GM19193 (cell line): ENCODE measurements at regions not wholly inside any gene's neighbourhood (a gene's known extent, or its start where the extent isn't known, plus 50 kb on each side); places are given as distances from the start of the nearest gene placed in this dataset.

Experiments used
- POLR2A ChIP-seq: IDR thresholded peaks from 4 replicates; pipeline ENCODE4 v1.6.1; 2011; ENCODE audit not compliant: insufficient read depth, insufficient read length; ENCODE audit errors: extremely low read depth

- TF ChIP-seq POLR2A = no peak
Observed at GRCh38 chr3:144549166-144549565, 577.5 kb downstream of the DIPK2A start.

- TF ChIP-seq POLR2A = no peak
Observed at GRCh38 chr3:144552346-144553057, 580.9 kb downstream of the DIPK2A start.

DNA sequence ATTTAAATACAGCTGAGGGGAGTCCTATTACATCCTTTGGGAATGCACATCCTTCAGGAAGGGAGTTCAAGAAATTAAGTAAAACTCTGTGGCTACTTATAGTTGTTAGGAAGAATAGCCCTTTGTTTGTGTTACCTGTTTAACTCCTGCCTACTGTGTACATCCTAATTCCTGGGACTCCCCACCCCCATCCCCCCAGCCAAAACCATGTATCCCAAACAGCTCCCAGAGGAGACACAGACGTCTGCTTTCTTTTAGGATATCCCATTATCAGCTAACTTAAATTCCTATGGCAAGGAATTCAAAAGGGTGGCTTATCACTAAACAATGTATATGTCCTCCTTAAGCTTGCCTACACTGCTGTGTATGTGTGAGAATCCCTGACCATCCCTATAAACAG lies 581.7 kb downstream of the DIPK2A start:
- TF ChIP-seq POLR2A = no peak

DNA sequence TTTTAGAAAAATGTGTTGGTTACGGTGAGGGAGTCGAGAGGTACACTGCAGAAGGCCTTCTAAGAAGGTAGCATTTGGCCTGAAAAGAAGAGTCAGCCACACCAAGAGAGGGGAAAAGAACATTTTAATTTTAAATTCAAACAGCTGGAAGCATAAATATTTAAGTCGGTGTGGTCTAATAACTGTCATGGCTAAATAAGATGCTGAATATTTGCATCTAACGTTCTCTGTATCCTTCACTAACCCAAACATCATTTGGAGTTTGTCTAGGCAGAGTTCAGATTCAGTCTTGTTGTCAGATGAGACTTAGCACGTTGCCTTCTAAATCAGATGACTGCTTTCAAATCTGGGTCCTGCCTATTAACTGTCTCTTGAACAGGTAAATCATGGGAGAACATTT lies 583.3 kb downstream of the DIPK2A start:
- TF ChIP-seq POLR2A = no peak

DNA sequence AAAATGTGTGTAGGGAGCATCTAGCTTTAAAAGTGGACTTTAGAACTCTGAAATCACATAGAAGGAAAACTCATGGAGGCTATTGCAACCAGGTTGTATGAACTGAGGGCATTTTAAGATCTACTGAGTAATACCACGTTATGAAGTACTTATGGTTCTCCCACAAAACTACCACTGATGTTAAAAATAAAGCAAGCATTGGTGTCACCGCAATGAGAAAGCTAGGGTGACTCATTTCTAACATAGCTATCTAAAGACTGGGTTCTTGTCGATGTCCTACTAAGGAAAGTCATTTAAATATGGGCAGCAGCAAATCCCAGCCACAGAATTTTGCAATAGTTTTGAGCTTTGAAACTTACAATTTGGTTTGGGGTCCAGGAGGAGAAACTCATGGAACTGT lies 584.8 kb downstream of the DIPK2A start:
- no peak for TF ChIP-seq POLR2A

- no peak for TF ChIP-seq POLR2A
Observed at GRCh38 chr3:144557515-144557914, 585.9 kb downstream of the DIPK2A start.

- TF ChIP-seq POLR2A = no peak
Observed at GRCh38 chr3:144564011-144564410, 592.4 kb downstream of the DIPK2A start.

DNA sequence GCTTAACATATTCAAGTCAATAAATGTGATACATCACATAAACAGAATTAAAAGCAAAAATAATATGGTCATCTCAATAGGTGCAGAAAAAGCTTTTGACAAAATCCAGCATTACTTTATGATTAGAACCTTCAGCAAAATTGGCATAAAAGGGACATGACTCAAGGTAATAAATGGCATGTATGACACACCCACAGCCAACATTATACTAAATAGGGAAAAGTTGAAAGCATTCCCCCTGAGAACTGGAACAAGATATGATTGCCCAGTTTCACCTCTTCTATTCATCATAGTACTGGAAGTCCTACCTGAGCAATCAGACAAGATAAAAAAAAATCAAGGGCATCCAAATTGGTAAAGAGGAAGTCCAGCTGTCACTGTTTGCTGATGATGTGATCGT lies 594.7 kb downstream of the DIPK2A start:
- no peak for TF ChIP-seq POLR2A

- no peak for TF ChIP-seq POLR2A
Observed at GRCh38 chr3:144569651-144570050, 598.0 kb downstream of the DIPK2A start.

- TF ChIP-seq POLR2A = no peak
Observed at GRCh38 chr3:144583871-144584270, 612.2 kb downstream of the DIPK2A start.

DNA sequence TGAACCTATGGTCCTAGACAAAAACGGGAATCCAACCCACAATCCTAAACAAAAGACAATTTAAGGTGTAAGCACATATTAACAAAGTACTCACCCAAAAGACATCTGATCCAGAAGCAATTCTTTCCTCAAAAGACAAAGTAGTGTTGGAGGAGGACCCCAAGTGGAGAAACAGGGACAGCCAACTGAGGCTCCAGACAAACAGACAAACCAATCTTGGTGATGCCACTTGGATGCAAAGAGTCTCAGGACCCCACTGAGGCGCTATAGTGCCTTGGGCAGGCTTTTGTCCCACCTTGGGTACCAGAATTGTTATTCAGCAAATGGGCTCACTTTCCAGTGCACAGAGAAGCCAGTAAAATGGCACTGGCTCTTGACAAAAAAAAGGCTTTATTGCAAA lies 613.8 kb downstream of the DIPK2A start:
- TF ChIP-seq POLR2A = no peak

- no peak for TF ChIP-seq POLR2A
Observed at GRCh38 chr3:144585953-144586352, 614.3 kb downstream of the DIPK2A start.

DNA sequence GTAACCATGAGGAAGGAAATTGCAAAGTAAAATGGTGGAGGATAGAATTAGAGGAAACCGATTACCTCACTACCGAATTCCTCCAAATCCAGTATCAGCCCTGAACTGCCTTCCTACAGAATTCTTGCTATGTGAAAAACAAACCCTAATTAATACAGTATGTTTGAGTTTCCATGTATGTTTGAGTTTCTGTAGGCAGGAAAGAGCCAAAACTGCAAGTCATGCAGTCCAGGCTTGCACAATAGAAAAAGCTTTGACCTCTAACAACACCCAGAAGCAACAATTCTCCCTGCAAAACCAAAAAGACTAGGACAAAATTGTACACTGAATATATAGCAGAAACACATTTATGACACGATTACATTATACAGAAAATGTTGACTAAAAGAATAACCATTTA lies 614.8 kb downstream of the DIPK2A start:
- no peak for TF ChIP-seq POLR2A

DNA sequence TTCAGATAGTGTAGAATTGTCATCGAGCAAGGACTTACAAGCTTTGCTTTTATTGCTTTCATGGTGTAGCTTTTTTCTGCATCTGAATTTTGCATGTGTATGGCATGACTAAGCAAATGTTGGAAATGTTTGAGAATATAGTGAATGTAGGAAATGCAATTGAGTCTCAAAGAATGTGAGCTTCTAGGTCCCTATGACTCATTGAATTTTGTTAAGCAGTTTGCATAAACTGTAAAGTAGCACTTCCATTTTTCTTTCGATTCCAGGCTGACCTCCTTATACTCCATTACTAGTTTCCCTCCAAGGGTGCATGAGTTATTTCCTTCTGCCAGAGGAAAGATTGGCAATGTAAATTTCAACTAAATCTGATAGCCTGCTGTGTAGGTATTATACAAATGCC lies 619.2 kb downstream of the DIPK2A start:
- TF ChIP-seq POLR2A = no peak

DNA sequence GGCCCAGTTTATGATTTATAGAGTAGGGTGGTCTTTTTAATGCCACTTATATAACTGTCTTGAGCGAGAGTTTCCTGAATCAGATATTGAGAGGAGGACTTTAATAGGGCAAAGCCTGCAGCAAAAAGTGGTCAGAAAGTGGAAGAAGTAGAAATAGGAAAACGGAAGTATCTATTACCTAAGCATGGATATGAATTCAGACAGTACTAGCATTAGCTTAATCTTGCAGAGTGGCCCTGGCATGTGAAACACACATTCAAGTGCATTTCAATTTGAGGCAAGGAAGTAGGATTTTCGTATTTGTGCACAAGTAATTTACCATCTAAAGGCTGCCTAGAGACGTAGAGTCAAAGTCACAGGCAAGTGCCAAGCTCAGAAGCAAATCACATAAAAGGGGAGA lies 622.3 kb downstream of the DIPK2A start:
- no peak for TF ChIP-seq POLR2A

GRCh38 chr3:144622845-144623244 lies 651.2 kb downstream of the DIPK2A start:
- no peak for TF ChIP-seq POLR2A

DNA sequence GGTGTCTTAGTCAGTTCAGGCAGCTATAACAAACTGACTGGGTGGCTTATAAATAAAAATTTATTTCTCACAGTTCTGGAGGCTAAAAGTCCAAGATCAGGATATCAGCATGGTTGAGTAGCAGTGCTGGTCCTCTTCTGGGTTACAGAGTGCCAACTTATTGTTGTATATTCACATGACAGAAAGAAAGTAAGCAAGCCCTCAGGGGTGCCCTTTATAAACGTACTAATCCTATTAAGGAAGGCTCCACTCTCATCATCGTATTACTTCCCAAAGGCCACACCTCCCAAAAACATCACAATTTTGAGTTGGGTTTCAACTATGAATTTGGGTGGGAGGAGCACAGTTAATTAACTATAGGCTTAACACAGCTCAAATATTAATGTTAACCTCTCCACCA lies 653.0 kb downstream of the DIPK2A start:
- no peak for TF ChIP-seq POLR2A
